Lung (tissue), 11 donors: ENCODE measurements at regions not wholly inside any gene's neighbourhood (a gene's known extent, or its start where the extent isn't known, plus 50 kb on each side); places are given as distances from the start of the nearest gene placed in this dataset.

Experiments
- ATAC-seq: fragments of 200-7000 bp; cut with Tn5 transposase; one replicate; pipeline ENCODE4 v1.9.1; 2020; ENCODE audit warnings: moderate number of reproducible peaks; ENCODE audit not compliant: insufficient read depth, low FRiP score
- DNase-seq, 3 donors: peaks; one replicate each; pipeline ENCODE4 v3.0.0-alpha.2; 2013 to 2017
- H3K27ac ChIP-seq, 2 donors: one replicate each; pipeline ENCODE4 v1.5.1; 2013; ENCODE audit warnings: mild to moderate bottlenecking in 2 of 2, moderate library complexity in 2 of 2, control low read depth in 1 of 2, inconsistent platforms in 1 of 2, low read depth in 1 of 2, low read length in 1 of 2
- H3K27me3 ChIP-seq, 3 donors: one replicate each; pipeline ENCODE4 v1.5.1; 2013; ENCODE audit warnings: low read length in 2 of 3; ENCODE audit not compliant: control insufficient read depth in 3 of 3, insufficient read depth in 3 of 3
- H3K36me3 ChIP-seq, 4 donors: one replicate each; pipeline ENCODE4 v1.5.1; 2013; ENCODE audit warnings: low read length in 4 of 4, mild to moderate bottlenecking in 1 of 4, moderate library complexity in 1 of 4; ENCODE audit not compliant: control insufficient read depth in 4 of 4, insufficient read depth in 4 of 4
- H3K4me1 ChIP-seq, 5 donors: one replicate each; pipeline ENCODE4 v1.5.1; 2013; ENCODE audit warnings: low read length in 5 of 5, mild to moderate bottlenecking in 2 of 5, moderate library complexity in 1 of 5; ENCODE audit not compliant: control insufficient read depth in 5 of 5, insufficient read depth in 5 of 5
- H3K4me3 ChIP-seq: one replicate; pipeline ENCODE4 v1.5.1; 2013; ENCODE audit warnings: mild to moderate bottlenecking, control low read depth, moderate library complexity
- H3K9ac ChIP-seq, 2 donors: one replicate each; pipeline ENCODE4 v1.5.1; 2013; ENCODE audit warnings: low read length in 2 of 2, control low read depth in 1 of 2; ENCODE audit not compliant: insufficient read depth in 1 of 2
- H3K9me3 ChIP-seq, 4 donors: one replicate each; pipeline ENCODE4 v1.5.1; 2013; ENCODE audit warnings: low read length in 3 of 4, mild to moderate bottlenecking in 1 of 4, moderate library complexity in 1 of 4; ENCODE audit not compliant: control insufficient read depth in 4 of 4, insufficient read depth in 3 of 4
- WGBS, 2 donors: extraction: QIAGEN DNeasy Blood & Tissue Kit; methylation state at CpG; one replicate each; pipeline ENCODE4 v1.1.7; 2013; 5-methylcytosine and 5-hydroxymethylcytosine counted together
- TF ChIP-seq, protein P1 (sequence below): IDR thresholded peaks from 2 replicates; pipeline ENCODE4 v1.5.1; 2012; ENCODE audit warnings: mild to moderate bottlenecking; ENCODE audit errors: control extremely low read depth, extremely low read depth
- donor health status: control.
- donor health status: control.
- donor health status: Bipolar disorder and iron deficiency.
- donor health status: healthy.
- donor health status: DM: yes; HTN: yes; CAD: no.

DNA sequence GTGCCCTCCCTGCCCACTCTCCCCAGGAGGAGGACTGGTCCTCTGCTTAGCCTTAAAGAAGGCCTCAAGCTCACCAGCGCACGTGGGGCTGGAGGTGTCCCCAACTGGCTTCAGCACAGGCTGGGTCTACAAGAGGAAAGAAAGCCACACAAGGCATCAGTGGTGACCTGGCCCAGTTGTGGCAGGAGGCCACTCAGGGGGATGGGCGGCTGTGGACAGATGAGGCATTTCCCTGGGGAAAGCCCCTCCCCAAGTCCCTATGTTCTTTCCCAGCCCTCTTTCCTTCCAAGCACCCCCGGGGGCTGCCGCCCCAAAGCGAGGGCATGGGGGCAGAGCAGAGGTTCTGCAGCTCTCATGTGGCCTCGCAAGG, 155.2 kb upstream of the TLE3 start:
- H3K27me3 ChIP-seq, result no peaks in the 10 kb centered on the region
- H3K4me1 ChIP-seq, result peaks cover 0 to 19% (median 0%) of the 10 kb centered on the region in 5 donors
- ATAC-seq (no peak), DNase-seq (no peak)
- H3K27ac ChIP-seq, result no peak overlapping the region
- no peaks in the 10 kb centered on the region for H3K36me3 ChIP-seq
- TF ChIP-seq, protein P1, sequence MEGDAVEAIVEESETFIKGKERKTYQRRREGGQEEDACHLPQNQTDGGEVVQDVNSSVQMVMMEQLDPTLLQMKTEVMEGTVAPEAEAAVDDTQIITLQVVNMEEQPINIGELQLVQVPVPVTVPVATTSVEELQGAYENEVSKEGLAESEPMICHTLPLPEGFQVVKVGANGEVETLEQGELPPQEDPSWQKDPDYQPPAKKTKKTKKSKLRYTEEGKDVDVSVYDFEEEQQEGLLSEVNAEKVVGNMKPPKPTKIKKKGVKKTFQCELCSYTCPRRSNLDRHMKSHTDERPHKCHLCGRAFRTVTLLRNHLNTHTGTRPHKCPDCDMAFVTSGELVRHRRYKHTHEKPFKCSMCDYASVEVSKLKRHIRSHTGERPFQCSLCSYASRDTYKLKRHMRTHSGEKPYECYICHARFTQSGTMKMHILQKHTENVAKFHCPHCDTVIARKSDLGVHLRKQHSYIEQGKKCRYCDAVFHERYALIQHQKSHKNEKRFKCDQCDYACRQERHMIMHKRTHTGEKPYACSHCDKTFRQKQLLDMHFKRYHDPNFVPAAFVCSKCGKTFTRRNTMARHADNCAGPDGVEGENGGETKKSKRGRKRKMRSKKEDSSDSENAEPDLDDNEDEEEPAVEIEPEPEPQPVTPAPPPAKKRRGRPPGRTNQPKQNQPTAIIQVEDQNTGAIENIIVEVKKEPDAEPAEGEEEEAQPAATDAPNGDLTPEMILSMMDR, result no peak
- H3K9me3 ChIP-seq, result no peaks in the 10 kb centered on the region
- no peak overlapping the region for H3K9ac ChIP-seq
- WGBS, 2 donors, result 92 to 98% methylated on average over 7 of the region's 7 CpGs
- no peak overlapping the region for H3K4me3 ChIP-seq

DNA sequence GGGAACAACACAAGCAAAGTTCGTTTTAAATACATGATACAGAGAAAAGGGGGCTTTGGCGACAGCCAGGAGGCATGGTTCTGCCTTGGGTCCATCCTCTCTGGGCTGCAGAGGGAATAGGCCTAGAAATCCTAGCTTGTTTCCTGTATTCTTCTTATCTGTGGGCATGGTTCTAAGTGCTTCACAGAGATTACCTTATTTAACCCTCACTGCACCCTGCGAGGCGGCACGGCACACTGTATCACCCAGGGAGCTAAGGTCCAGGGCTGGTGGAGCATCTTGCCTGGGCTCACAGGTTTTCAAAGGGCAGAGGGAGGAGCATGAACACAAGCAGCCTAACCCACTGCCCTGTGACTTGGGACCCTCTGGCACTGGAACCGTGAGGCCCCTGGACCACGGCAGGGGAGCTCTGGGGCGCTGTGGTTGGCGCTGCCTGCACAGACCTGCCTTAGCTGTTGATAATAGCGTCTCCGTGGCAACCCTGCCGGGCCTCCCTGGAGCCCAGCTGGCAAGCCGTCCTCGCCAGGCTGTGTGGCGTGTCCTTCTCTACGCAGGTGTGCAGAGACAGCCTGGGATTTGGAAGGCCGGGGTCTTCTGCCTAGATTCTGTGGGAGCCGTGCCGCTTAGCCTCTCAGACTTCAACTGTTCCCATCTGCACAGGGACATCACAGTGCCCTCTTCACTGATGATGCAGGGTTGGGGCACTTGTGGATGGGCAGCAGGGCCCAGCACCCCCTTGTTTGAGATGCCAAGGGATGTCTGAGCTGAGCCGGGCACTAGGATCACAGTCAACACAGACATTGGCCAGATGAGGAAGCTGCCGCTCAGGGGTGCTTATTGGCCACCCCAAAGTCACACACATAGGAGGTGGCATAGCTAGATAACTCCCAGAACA, 154.6 kb upstream of the TLE3 start:
- Histone ChIP-seq H3K4me1 (peaks cover 0 to 19% (median 0%) of the 10 kb centered on the region in 5 donors), H3K9ac (no peak overlapping the region), H3K27ac (no peak overlapping the region), H3K9me3 (no peaks in the 10 kb centered on the region), H3K4me3 (no peak overlapping the region), H3K36me3 (no peaks in the 10 kb centered on the region), H3K27me3 (no peaks in the 10 kb centered on the region)
- DNase-seq (no peak), ATAC-seq (no peak)
- TF ChIP-seq, protein P1, result no peak
- 88 to 89% methylated on average over 21 of the region's 21 CpGs for WGBS, 2 donors

DNA sequence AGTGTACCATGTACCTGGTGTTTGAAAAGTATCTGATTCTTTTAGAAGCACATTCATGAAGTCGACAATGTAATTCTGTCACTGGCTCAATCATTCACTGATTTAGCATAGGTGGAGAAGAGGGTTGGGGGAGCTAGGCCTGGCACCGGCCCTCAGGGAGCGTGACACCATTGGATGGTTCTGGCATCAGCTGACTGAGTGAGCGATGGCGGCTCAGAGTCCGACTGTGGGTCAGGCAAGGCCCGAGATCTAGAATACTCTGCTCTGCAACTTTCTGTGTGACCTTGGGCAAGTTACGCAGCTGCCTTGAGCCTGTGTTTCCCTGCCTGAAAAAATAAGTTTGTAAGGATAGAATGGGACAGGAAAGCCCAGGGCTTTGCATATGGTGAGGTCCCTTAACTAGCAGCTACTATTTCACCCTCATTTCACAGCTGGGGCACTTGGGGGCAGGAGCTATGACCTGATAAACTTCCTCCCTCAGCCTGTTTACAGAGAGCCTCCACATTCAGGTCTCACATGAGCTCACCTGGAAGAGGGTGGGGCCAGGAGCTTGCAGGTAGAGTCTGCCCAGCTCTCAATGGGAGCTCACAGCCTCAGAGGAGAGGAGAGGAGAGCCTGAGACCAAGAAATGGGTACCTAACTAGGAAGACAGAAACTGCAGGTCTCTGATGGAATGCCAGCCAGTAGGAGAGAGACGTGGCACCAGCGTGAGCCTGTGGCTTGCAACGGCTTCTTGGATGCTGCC, 153.7 kb upstream of the TLE3 start:
- Histone ChIP-seq H3K27ac (no peak overlapping the region), H3K36me3 (no peaks in the 10 kb centered on the region), H3K27me3 (no peaks in the 10 kb centered on the region), H3K4me1 (peaks cover 0 to 19% (median 0%) of the 10 kb centered on the region in 5 donors), H3K4me3 (no peak overlapping the region), H3K9me3 (no peaks in the 10 kb centered on the region), H3K9ac (no peak overlapping the region)
- TF ChIP-seq, protein P1, result no peak
- ATAC-seq, result no peak
- no peak for DNase-seq
- WGBS, 2 donors, result 96 to 97% methylated on average over 11 of the region's 11 CpGs
